T-helper 2 cell treated with Interferon-gamma antibody and Interleukin-4, amounts not matched to agents 100 ng/mL and 5 ng/mL, for 36 hours (primary cell): ENCODE measurements at regions not wholly inside any gene's neighbourhood (a gene's known extent, or its start where the extent isn't known, plus 50 kb on each side); places are given as distances from the start of the nearest gene placed in this dataset.

Source experiments
- intact Hi-C: fragments of 100-400 bp; cut with micrococcal nuclease; formaldehyde crosslinking; loops from one replicate; pipeline ENCODE4 v1.15.1; 2023

DNA sequence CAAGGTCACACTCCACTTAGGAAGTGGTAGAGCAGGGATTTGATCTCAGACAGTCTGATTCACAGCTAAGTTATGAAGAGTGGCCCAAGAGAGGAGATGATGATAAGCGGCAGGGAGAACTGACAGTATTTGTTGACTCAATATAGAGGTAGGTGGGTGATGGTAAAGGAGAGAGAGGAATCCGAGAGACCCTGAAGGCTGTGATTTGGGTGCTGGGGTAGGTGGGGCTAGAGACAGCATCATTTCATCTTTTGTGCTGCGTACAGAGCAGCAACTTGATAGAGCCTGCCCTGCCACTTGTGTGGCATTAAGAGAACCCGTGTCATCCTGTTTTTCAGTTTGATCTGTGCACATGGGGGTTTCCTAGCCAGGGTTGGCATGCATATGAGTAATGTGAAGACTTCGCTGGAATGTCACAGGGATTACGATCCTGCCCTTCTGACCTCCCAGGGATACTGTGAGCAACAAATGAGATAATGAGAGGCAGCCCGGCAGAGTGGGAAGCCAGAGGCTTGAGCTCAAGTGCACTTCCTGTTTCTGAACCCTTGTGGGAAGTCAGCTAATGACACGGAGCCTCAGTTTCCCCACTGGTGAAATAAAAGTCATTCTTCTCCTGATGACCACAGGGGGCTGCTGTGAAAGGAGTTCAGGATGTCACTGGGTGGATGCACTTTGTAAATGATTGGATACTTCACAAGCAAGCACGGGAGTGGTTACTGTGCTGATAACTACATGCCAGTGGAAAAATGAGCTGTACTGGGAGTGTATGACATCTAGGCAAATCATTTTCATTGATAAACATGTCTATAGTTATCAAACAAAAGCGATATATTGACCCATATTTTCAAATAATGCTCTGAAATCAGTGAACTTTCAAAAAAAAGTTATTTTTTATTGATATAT, 59.5 kb upstream of the IGF1 start:
- intact Hi-C loops: no loop called here

DNA sequence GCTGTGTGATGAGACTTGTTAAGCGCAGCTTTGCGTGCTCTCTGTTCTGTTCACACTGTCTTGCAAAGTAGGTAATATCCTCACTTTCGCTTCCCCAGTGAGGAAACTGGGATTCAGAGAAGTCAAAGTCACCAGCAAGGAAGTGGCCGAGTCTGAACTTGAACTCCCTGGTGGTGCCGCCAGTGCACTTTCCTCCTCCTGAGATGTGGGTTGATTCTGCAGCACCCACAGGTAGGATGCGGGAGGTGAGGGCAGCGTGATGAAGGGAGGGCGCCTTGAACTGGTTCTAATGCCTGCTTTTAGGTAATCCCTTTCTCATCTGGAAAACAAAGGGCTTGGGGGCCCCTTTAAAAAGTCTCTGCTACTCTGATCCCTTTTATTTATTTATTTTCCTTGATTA, 54.9 kb upstream of the IGF1 start:
- intact Hi-C loops: no loop called here

DNA sequence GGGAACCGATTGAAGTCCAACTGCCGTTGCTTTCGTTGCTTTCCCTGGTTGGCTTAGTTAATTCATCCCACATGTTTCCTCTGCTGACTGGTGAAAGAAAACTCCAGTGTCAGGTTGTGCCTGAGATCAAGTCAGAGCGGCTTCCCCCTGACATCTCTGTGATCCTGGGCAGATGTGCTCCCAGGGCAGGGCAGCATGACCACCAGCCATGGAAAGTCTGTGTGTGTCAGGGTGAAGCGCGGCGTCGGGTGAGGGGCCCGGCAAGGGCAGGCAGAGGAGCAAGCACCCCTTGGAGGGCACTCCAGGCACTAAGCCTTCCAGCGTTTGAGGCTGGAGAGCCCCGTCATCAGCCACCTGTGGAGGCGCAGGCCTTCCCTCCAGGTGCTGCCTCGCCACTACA, 54.5 kb upstream of the IGF1 start:
- intact Hi-C loops: no loop called here

DNA sequence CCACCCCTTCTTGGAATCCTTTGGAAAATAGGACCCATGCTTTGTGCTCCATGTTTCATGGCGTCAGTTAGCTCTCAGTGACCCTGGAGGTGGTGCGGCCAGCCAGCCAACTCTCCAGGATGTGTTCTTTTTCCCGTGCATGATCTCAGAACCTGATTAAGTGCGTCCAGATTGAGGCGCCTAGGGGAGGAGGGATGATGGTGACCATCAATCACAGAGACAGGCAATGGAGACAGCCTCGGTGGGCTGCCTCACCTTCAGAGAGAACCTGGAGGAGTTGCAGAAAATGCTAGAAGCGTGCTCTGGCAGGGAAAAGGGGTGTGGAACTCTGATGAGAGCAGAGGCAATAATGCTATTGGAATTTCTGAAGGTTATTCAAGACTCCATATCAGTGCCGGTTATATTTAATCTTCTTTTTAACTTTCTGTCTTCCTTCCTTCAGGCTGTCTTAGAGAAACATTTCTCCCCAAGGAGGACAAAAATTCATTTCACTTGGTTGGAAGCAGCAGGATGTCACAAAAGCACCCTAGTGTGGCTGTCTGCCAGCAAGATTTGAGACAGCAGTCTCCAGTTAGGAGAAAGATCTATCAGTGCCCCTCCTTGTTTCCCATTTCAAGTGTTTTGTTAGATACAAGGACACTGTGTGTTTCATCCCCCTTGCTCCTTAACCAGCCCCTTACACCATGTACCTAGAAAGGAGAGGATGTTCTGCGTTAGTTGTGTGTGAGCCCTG, 53.3 kb upstream of the IGF1 start:
- intact Hi-C loops: no loop called here
